A549 (cell line): ENCODE measurements at regions not wholly inside any gene's neighbourhood (a gene's known extent, or its start where the extent isn't known, plus 50 kb on each side); places are given as distances from the start of the nearest gene placed in this dataset.
"Not testable (repeated sequence)": the region's sequence is repeated elsewhere in the genome, so short reads cannot be mapped to it uniquely, and the experiment has no call there.

Source experiments
- CTCF ChIP-seq: fragments of >200 bp; sonication (Bioruptor Twin); formaldehyde crosslinking; IDR thresholded peaks from 3 replicates; pipeline ENCODE4 v1.5.1; 2016
- EP300 ChIP-seq, 2 experiments: fragments of >200 bp; sonication (Bioruptor Twin); formaldehyde crosslinking; IDR thresholded peaks; 2 replicates in 1 of 2; 3 replicates in 1 of 2; pipeline ENCODE4 v1.6.1; 2016 to 2017
- RARB ChIP-seq: fragments of 250-450 bp; sonication (Bioruptor Pico); IDR thresholded peaks from 2 replicates; pipeline ENCODE4 v1.8.0; 2021; ENCODE audit warnings: mild to moderate bottlenecking, moderate library complexity

- not testable (repeated sequence) for TF ChIP-seq CTCF; EP300 (IDR thresholded peaks at IDR 0.05); RARB
Measured at GRCh38 chr20:26003959-26004358, 307.3 kb upstream of the ZNF337 start.
